Fibroblast of lung (primary cell): ENCODE measurements at regions not wholly inside any gene's neighbourhood (a gene's known extent, or its start where the extent isn't known, plus 50 kb on each side); places are given as distances from the start of the nearest gene placed in this dataset.

Experiments used
- DNase-seq, 2 donors: peaks; one replicate each; pipeline versions ENCODE4 v3.0.0 to v3.0.0-alpha.2; 2010; ENCODE audit warnings: low read depth in 2 of 2
- H2AFZ ChIP-seq: 2 replicates; pipeline ENCODE4 v1.5.1; 2012; ENCODE audit warnings: low read length, control low read depth, inconsistent platforms
- H3K27ac ChIP-seq: 2 replicates; pipeline ENCODE4 v1.5.1; 2011; ENCODE audit warnings: low read length, control low read depth; ENCODE audit not compliant: insufficient read depth
- H3K27me3 ChIP-seq: 2 replicates; pipeline ENCODE4 v1.5.1; 2011; ENCODE audit warnings: mild to moderate bottlenecking, low read length; ENCODE audit not compliant: control insufficient read depth, insufficient read depth
- H3K36me3 ChIP-seq: 2 replicates; pipeline ENCODE4 v1.5.1; 2011; ENCODE audit warnings: low read length; ENCODE audit not compliant: control insufficient read depth, insufficient read depth
- H3K4me1 ChIP-seq: 2 replicates; pipeline ENCODE4 v1.5.1; 2011; ENCODE audit warnings: low read length; ENCODE audit not compliant: control insufficient read depth, insufficient read depth; ENCODE audit errors: extremely low read depth
- H3K4me2 ChIP-seq: 2 replicates; pipeline ENCODE4 v1.5.1; 2011; ENCODE audit warnings: low read length, control low read depth; ENCODE audit not compliant: insufficient read depth; ENCODE audit errors: extremely low read depth
- H3K4me3 ChIP-seq, 4 experiments: fragments of 200-600 bp in 1 of 4; sonication (generic) in 1 of 4; replicated peaks in 1 of 4; 2 replicates each; pipeline ENCODE4 v1.5.1; 2011 to 2016; ENCODE audit warnings: low read length in 4 of 4, low read depth in 3 of 4, mild to moderate bottlenecking in 3 of 4, control low read depth in 2 of 4, inconsistent platforms in 1 of 4, mixed read lengths in 1 of 4; ENCODE audit not compliant: insufficient read depth in 1 of 4; ENCODE audit errors: control extremely low read depth in 1 of 4
- H3K79me2 ChIP-seq: 2 replicates; pipeline ENCODE4 v1.5.1; 2012; ENCODE audit warnings: mild to moderate bottlenecking, low read length, inconsistent platforms; ENCODE audit not compliant: control insufficient read depth, insufficient read depth
- H3K9ac ChIP-seq: 2 replicates; pipeline ENCODE4 v1.5.1; 2011; ENCODE audit warnings: mild to moderate bottlenecking, low read length, control low read depth; ENCODE audit not compliant: insufficient read depth
- H3K9me3 ChIP-seq: 2 replicates; pipeline ENCODE4 v1.5.1; 2012; ENCODE audit warnings: low read depth, low read length; ENCODE audit not compliant: control insufficient read depth, insufficient read depth
- H4K20me1 ChIP-seq: 2 replicates; pipeline ENCODE4 v1.5.1; 2011; ENCODE audit warnings: low read length; ENCODE audit not compliant: control insufficient read depth, insufficient read depth; ENCODE audit errors: extremely low read depth
- EZH2 ChIP-seq: IDR thresholded peaks from 2 replicates; pipeline ENCODE4 v1.5.1; 2012; ENCODE audit warnings: low read length, control low read depth, mild to moderate bottlenecking; ENCODE audit errors: missing control alignments
- TF ChIP-seq, protein P1 (sequence below), 2 donors: IDR thresholded peaks in 1 of 2; conservative IDR thresholded peaks in 1 of 2; 1 replicate in 1 of 2; 2 replicates in 1 of 2; pipeline ENCODE4 v1.5.1; 2011 to 2012; ENCODE audit warnings: low read length in 2 of 2, control low read depth in 1 of 2, inconsistent platforms in 1 of 2, low read depth in 1 of 2, mild to moderate bottlenecking in 1 of 2

DNA sequence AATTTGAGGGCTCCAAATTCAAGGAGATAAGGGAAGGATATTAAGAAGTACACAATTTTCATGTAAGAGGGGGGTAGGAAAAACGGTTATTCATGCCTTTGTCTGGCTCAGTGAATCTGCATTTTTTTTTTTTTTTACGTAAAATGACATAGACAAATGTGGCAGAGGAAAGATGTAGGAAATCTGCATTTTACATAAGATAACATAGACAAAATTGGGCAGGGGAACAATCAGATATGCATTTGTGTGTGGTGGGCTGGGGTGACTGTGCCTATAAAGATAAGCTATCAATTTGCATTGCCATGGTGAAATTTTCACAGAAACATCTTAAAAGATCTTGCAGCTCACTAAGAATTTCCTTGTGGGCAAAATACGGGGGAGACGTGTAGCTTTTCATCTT, 92.7 kb upstream of the GPR141 start:
- Histone ChIP-seq H2AFZ (no peak overlapping the region), H3K27ac (no peak overlapping the region), H3K79me2 (no peaks in the 10 kb centered on the region), H3K9ac (no peak overlapping the region), H4K20me1 (no peaks in the 10 kb centered on the region), H3K36me3 (no peaks in the 10 kb centered on the region), H3K27me3 (no peaks in the 10 kb centered on the region), H3K4me3 (no peak overlapping the region), H3K4me1 (no peaks in the 10 kb centered on the region), H3K9me3 (no peaks in the 10 kb centered on the region), H3K4me2 (no peak overlapping the region)
- TF ChIP-seq, protein P1, sequence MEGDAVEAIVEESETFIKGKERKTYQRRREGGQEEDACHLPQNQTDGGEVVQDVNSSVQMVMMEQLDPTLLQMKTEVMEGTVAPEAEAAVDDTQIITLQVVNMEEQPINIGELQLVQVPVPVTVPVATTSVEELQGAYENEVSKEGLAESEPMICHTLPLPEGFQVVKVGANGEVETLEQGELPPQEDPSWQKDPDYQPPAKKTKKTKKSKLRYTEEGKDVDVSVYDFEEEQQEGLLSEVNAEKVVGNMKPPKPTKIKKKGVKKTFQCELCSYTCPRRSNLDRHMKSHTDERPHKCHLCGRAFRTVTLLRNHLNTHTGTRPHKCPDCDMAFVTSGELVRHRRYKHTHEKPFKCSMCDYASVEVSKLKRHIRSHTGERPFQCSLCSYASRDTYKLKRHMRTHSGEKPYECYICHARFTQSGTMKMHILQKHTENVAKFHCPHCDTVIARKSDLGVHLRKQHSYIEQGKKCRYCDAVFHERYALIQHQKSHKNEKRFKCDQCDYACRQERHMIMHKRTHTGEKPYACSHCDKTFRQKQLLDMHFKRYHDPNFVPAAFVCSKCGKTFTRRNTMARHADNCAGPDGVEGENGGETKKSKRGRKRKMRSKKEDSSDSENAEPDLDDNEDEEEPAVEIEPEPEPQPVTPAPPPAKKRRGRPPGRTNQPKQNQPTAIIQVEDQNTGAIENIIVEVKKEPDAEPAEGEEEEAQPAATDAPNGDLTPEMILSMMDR (conservative IDR thresholded peaks at IDR 0.05 in 1 of 2, IDR thresholded peaks at IDR 0.05 in 1 of 2; ENCODE audit: low read depth in 1 of 2, low read length in 2 of 2): no peak
- TF ChIP-seq EZH2: no peak
- DNase-seq: no peak

GRCh38 chr7:37592366-37592765, 91.2 kb upstream of the GPR141 start:
- H3K9ac ChIP-seq: no peak overlapping the region
- no peak overlapping the region for H3K4me2 ChIP-seq
- TF ChIP-seq, protein P1 (conservative IDR thresholded peaks at IDR 0.05 in 1 of 2, IDR thresholded peaks at IDR 0.05 in 1 of 2; ENCODE audit: low read depth in 1 of 2, low read length in 2 of 2): no peak
- TF ChIP-seq EZH2: no peak
- no peak overlapping the region for H3K27ac ChIP-seq
- H3K9me3 ChIP-seq: no peaks in the 10 kb centered on the region
- H4K20me1 ChIP-seq: no peaks in the 10 kb centered on the region
- no peak for DNase-seq
- H3K36me3 ChIP-seq: no peaks in the 10 kb centered on the region
- no peak overlapping the region for H3K4me3 ChIP-seq
- no peaks in the 10 kb centered on the region for H3K79me2 ChIP-seq
- no peak overlapping the region for H2AFZ ChIP-seq
- H3K4me1 ChIP-seq: no peaks in the 10 kb centered on the region
- no peaks in the 10 kb centered on the region for H3K27me3 ChIP-seq

DNA sequence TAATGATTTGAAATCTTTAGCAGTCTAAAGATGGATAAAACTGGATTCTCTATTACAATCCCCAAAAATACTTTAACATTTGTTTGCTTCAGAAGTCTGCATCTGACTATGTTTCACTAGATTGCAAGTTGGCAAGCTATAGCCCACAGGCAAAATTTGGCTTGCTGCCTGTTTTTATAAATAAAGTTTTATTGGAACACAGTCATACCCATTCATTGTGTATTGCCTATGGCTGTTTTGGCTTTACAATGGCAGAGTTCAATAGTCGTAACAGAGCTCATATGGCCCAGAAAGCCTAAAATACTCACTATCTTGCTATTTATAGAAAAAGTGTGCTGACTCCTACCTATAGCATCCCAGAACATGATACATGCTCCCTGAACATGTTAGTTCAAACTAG, 89.0 kb upstream of the GPR141 start:
- no peak for DNase-seq
- no peak overlapping the region for H3K27ac ChIP-seq
- H3K4me2 ChIP-seq: no peak overlapping the region
- H3K36me3 ChIP-seq: no peaks in the 10 kb centered on the region
- no peaks in the 10 kb centered on the region for H3K4me1 ChIP-seq
- no peak overlapping the region for H3K9ac ChIP-seq
- TF ChIP-seq, protein P1 (conservative IDR thresholded peaks at IDR 0.05 in 1 of 2, IDR thresholded peaks at IDR 0.05 in 1 of 2; ENCODE audit: low read depth in 1 of 2, low read length in 2 of 2): no peak
- no peak for TF ChIP-seq EZH2
- no peak overlapping the region for H3K4me3 ChIP-seq
- H3K9me3 ChIP-seq: no peaks in the 10 kb centered on the region
- H3K27me3 ChIP-seq: no peaks in the 10 kb centered on the region
- H4K20me1 ChIP-seq: no peaks in the 10 kb centered on the region
- H3K79me2 ChIP-seq: no peaks in the 10 kb centered on the region
- H2AFZ ChIP-seq: no peak overlapping the region
